CD4-positive, alpha-beta T cell treated with Interleukin-6 for 4 hours (primary cell): ENCODE measurements at regions not wholly inside any gene's neighbourhood (a gene's known extent, or its start where the extent isn't known, plus 50 kb on each side); places are given as distances from the start of the nearest gene placed in this dataset.
"Not testable (repeated sequence)": the region's sequence is repeated elsewhere in the genome, so short reads cannot be mapped to it uniquely, and the experiment has no call there.

Experiments
- DNase-seq: peaks from one replicate; pipeline ENCODE4 v3.0.0-alpha.2; 2020; ENCODE audit warnings: mixed read lengths

DNA sequence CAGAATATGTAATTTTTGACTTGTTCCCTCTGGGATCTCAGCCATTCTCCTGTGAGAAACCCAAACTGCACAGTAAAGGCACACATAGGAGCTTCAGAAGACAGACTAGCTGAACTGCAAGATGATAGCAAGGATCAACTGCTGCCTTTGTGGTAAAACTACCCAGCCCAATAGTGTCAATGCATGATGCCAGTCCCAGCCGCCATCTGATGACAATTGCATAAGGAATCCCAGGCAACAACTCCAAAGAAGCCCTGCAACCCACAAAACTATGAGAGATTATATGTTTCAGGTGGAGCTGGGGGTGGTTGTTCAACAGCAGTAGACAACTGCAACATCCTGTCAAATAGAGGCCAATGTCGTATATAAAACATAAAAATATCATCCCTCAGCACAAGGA, 192.4 kb upstream of the ARPP21 start:
- no peak for DNase-seq

DNA sequence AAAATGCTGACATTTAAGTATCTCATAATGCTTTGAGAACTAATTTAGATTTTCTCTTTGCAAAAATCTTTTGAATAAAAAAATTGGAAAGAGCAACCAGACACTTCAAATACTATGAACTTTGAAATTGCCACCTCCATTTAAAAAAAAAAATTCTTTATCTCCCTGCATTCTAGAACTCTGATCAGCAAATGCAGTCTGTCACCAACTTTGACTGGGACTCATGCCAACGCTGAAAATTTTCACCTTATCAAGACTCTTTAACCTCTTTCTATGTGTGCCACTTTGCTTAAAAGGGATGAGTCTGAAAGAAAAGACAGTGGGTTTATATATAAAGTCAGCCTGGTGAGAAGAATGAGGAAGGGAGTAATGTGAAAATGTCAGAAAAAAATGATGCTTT, 191.2 kb upstream of the ARPP21 start:
- no peak for DNase-seq

DNA sequence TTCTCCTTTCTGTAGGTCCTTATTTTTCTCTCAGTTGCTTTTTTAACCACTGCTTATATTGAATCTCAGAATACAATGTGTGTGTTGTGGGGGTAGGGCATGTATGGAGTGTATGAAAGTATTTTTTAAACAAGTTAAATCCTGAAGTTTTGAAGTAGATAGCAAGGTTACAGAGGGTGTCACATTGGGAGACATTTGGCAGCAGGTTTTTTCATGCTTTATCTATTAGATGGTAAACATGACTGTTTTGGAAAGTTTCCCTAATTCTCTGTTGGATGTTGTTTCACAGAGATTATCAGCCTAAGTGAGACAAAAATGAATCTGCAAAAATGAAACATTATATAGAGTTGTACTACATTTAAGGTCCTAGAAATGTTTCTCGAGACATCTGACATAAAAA, 190.6 kb upstream of the ARPP21 start:
- no peak for DNase-seq

DNA sequence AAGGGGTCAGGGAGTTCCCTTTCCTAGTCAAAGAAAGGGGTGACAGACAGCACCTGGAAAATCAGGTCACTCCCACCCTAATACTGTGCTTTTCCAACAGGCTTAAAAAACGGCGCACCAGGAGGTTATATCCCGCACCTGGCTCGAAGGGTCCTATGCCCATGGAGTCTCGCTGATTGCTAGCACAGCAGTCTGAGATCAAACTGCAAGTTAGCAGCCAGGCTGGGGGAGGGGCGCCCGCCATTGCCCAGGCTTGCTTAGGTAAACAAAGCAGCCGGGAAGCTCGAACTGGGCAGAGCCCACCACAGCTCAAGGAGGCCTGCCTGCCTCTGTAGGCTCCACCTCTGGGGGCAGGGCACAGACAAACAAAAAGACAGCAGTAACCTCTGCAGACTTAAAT, 184.5 kb upstream of the ARPP21 start:
- not testable (repeated sequence) for DNase-seq

GRCh38 chr3:35473956-35474355, 165.4 kb upstream of the ARPP21 start:
- DNase-seq = no peak

GRCh38 chr3:35482566-35482965, 156.8 kb upstream of the ARPP21 start:
- not testable (repeated sequence) for DNase-seq

GRCh38 chr3:35483131-35483530, 156.2 kb upstream of the ARPP21 start:
- no peak for DNase-seq

DNA sequence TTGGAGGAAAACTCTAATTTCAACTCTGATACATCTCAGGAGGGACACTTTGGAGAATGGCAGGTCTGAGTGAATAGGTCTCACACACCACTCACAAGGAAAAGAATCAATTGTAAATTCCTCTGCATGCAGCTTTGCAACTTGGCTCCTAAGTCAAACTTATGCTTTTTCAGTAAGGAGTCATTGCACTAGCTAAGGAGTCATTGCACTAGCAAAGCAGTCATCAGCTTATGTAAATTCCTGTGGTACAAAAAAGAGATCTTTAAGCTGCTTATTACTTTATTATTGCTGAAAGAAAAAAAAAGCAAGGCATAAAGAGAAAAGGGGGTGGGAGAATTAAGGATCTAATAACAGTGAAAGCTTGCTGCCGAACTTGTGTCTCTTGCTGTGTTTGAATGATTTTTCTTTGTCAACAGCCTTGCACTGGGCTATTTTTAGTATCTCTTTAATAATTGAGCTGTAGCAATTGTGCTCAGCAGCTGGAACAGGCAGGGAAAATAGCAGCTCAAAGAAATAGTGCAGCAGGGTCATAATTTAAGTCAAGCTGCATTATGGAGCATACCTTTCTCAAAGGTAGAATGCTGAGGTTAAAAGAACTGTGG, 154.3 kb upstream of the ARPP21 start:
- no peak for DNase-seq

- no peak for DNase-seq
These were observed 153.0 kb upstream of the ARPP21 start for GRCh38 chr3:35486295-35486694.

GRCh38 chr3:35487376-35487775, 151.9 kb upstream of the ARPP21 start:
- no peak for DNase-seq

DNA sequence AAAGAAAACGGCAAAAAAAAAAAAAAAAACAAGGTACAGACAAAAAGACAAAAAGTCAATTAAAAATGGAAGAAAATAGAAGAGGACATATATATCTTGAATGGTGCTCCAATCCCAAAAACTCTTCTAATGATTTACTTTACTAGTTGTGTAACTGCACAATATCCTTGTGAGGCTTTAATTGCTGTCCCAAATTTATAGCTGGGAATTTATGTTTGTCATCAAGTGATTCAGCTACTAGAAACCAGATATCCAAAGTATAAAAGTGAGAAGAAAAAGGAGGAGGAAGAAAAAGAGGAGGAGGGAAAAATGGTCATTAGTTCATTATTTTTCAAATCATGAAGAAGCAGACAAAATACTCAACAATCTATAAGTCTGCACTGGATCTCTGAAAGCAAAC, 150.8 kb upstream of the ARPP21 start:
- no peak for DNase-seq

DNA sequence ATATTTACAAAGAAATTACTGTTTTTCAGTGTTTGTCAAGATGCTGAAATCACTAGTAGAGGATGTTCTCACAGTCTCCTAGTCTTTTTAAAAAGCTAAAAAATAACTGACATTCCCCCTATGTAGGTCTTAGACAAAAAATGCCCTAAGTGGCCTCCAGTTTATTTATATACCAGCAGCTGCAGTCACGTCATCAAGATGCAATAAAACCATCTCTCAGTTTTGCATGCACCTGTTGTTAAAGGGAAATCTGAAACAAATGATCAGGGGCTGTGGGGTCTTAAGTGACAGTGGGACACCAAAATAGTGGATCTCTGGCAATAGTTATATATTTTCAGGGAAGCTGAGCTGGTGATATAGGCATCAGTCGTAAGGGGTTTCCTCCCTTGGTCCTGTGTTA, 146.5 kb upstream of the ARPP21 start:
- DNase-seq = no peak

- no peak for DNase-seq
These were observed 140.7 kb upstream of the ARPP21 start for GRCh38 chr3:35498506-35499210.

GRCh38 chr3:35500641-35501350, 138.5 kb upstream of the ARPP21 start:
- DNase-seq = no peak

DNA sequence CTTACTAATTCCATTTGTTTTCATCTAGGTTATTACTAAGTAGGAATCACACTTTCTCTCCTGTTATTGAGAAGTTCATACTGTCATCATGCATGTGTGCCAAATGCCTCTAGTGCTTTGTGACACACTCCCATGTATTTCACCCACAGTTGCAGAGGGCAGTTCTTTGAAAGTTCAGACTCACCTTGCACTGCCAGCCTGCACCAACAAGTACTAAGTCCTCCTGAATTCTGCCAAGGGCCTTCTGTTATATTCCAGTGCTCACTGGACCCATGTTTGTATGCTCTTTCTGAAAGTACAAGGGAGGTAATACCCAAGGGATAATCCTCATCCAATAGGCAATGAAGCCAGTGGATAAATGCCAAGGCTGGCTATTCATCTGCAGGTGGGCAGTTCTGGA, 136.6 kb upstream of the ARPP21 start:
- DNase-seq = no peak

DNA sequence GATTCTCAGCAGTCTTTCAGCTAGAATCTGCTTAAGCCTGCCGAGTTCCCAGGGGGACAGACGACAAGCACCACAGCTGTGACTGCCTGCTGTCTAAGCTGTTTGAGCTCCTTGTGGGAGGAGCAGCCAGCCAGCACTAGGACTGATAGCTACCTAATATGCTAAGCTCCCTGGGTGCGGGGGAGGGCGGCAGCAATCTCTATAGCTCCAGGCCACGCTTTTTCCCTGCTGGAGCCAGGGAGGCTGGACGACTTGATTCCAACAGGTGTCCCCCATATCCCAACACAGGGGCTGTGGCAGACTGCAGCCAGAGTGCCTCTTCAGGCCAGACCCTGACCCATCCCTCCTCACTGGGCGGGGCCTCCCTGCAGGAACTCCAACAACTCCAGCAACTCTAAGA, 134.1 kb upstream of the ARPP21 start:
- DNase-seq = no peak

DNA sequence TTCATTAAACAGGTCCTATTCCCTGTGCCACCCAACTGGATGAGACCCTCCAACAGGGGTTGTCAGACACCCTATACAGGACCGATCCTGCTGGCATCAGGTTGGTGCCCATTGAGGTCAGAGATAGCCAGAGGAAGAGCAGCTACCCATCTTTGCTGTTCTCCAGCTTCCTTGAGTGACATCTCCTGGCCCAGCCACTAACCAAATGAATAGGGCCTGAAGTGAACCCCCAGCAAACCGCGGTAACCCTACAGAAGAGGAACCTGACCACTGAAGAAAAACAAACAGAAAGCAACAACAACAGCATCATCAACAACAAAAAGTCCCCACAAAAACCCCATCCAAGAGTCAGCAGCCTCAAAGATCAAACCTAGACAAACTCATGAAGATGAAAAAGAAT, 133.6 kb upstream of the ARPP21 start:
- no peak for DNase-seq

DNA sequence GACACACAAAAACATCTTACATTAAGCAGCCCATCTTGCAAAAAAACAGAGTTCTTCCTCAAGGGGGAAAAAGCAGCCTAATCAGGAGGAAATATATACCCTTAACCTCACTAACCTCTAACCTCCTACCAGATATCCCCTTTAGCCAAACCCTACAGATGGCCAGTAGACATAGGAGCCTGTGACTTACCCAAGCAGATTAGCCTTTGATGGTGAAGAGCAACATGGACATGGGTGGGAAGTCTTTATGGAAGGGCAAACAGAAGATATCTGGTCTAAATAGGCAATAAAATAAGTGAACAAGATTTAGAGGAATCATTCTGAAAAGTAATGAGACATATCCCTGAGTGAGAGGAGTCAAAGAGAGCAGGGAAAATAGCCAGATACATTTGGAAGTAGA, 119.4 kb upstream of the ARPP21 start:
- no peak for DNase-seq

DNA sequence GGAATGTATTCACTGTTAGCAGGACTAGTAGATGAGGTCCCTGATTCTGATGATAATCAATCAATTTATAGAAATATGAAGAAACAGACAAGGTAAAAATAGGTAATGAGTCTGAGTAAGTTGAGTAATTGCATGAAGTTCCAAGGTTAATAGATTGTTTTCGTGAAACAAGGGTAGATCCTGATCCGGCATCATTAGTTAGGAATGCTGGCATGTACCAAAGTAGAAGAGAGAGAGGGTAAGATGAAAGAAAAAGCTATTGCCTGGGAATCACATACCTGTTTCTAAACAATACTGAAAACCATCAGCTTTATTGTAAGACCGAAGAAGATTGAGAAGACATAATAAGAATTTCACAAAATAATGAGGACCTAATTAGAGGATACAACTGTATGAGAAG, 118.1 kb upstream of the ARPP21 start:
- no peak for DNase-seq

DNA sequence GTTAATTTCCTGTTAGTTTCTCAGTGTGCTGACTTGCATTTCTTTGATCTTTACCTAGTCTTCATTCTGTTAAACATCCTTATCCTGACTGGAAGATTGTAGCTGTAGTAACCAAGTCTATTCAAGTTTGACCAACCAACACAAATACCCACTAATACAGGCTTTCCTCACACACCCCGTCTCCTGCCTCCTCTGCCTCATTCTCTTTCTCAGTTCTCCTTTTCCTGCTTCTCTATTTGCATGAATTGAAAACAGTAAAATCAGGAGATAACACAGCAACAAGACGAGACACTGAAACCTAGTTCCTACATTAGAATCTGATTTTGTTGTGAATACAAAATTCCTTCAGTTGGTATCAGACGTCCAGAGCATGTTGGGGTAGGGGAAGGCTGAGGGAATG, 116.9 kb upstream of the ARPP21 start:
- no peak for DNase-seq

DNA sequence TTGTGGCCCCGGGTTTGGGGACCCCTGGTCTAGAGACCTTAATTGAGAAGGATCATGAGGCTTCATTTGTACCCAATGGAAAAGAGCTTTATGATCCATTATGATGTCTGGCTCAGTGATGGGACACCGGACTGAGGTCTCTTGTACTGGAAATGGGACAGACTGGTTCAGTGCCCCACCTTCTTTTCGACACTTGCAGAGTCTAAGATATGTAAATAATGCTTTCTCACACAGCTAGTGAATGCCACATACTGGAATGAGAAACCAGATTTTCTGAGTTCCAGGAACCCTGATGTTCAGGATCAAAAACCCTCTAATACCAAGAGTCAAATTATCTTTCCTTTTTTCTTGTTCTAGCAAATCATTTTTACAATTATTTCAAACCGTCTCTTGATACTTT, 116.3 kb upstream of the ARPP21 start:
- DNase-seq = no peak

GRCh38 chr3:35523838-35524237, 115.5 kb upstream of the ARPP21 start:
- no peak for DNase-seq

DNA sequence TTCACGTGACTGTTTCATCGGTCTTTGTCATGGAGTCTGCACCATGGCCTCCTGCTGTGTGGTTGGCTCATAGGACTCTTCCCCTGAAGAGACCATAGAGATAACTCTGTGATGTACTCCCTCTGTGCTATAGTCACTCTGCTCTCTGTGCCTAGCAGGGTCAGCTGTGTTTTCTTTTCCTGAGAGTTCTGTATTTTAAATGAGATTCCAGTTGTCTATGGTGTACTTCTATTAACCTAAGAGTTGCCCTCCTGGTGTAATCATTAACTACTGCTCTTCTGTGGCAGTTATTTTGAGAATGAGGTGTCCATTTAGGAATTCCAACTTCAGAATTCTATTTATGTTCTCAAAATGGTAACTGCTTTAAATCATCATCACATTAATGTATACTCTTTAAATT, 114.5 kb upstream of the ARPP21 start:
- no peak for DNase-seq

GRCh38 chr3:35528728-35529127, 110.6 kb upstream of the ARPP21 start:
- DNase-seq = no peak
